DMS53 (cell line): ENCODE measurements at regions not wholly inside any gene's neighbourhood (a gene's known extent, or its start where the extent isn't known, plus 50 kb on each side); places are given as distances from the start of the nearest gene placed in this dataset.

Experiments
- DNase-seq: peaks from one replicate; lab custom pipeline; 2025; lab: John Stamatoyannopoulos, UW

- DNase-seq: peak; percentile 91
These were observed 164.9 kb downstream of the DHX15 start for GRCh38 chr4:24419181-24420034.

GRCh38 chr4:24417206-24417605, 167.1 kb downstream of the DHX15 start:
- DNase-seq: no peak

GRCh38 chr4:24416293-24416692, 168.1 kb downstream of the DHX15 start:
- no peak for DNase-seq

GRCh38 chr4:24413311-24413784, 171.0 kb downstream of the DHX15 start:
- no peak for DNase-seq

GRCh38 chr4:24411806-24412205, 172.5 kb downstream of the DHX15 start:
- no peak for DNase-seq

GRCh38 chr4:24411299-24411698, 173.1 kb downstream of the DHX15 start:
- no peak for DNase-seq

- no peak for DNase-seq
These were observed 175.7 kb downstream of the DHX15 start for GRCh38 chr4:24408640-24409039.

- no peak for DNase-seq
These were observed 178.4 kb downstream of the DHX15 start for GRCh38 chr4:24405926-24406325.

GRCh38 chr4:24405341-24405740, 179.0 kb downstream of the DHX15 start:
- DNase-seq: no peak

GRCh38 chr4:24404281-24404680, 180.1 kb downstream of the DHX15 start:
- no peak for DNase-seq

- DNase-seq: no peak
These were observed 181.1 kb downstream of the DHX15 start for GRCh38 chr4:24403265-24403664.

GRCh38 chr4:24400537-24400936, 183.8 kb downstream of the DHX15 start:
- DNase-seq: no peak

- no peak for DNase-seq
These were observed 187.4 kb downstream of the DHX15 start for GRCh38 chr4:24396988-24397387.

GRCh38 chr4:24395937-24396336, 188.4 kb downstream of the DHX15 start:
- peak; percentile 46 for DNase-seq

GRCh38 chr4:24394041-24394440, 190.3 kb downstream of the DHX15 start:
- no peak for DNase-seq

GRCh38 chr4:24392613-24393012, 191.7 kb downstream of the DHX15 start:
- no peak for DNase-seq

GRCh38 chr4:24382381-24382780, 202.0 kb downstream of the DHX15 start:
- DNase-seq: peak; percentile 90

- DNase-seq: no peak
These were observed 203.2 kb downstream of the DHX15 start for GRCh38 chr4:24380957-24381665.

GRCh38 chr4:24373704-24374103, 210.7 kb downstream of the DHX15 start:
- DNase-seq: no peak

- DNase-seq: no peak
These were observed 211.5 kb downstream of the DHX15 start for GRCh38 chr4:24372881-24373280.

GRCh38 chr4:24372341-24372740, 212.0 kb downstream of the DHX15 start:
- no peak for DNase-seq

GRCh38 chr4:24370421-24370820, 213.9 kb downstream of the DHX15 start:
- no peak for DNase-seq

- DNase-seq: no peak
These were observed 214.8 kb downstream of the DHX15 start for GRCh38 chr4:24369507-24370029.
